ENCODE measurements at regions not wholly inside any gene's neighbourhood (a gene's known extent, or its start where the extent isn't known, plus 50 kb on each side); places are given as distances from the start of the nearest gene placed in this dataset.

DNA sequence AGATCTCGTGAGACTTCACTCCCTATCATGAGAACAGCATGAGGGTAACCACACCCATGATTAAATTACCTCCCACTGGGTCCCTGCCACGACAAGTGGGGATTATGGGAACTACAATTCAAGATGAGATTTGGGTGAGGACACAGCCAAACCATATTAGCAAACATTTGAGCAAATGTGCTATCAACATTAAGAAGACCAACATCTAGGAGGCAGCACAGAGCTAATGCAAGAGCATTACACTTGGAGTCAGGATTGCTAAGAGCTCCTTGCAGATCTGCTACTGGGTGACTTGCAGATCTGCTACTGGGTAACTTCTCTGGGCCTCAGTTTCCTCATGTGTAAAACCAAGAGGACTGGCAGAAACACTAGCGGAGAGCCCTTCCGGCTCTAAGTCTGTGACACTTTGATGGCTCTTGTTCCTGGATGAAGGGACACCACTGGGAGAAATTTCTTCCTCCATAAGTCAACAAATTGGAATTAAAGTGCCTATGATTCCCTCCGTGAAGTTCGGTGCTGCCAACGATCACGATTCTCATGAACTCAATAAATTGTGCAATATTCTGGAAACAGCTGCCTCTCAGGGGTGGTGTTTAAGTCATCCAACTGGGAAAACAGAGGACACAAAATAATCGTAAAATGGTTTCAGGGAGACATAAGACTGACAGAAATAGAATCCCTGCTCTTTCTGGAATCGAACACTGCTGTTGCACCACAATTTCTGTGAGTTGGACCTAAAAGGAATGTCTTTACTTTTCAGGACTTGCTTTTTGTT is 115.8 kb upstream of the ITGB1 start:
- no peaks in the 10 kb centered on the region for H3K36me3 ChIP-seq
- no peak overlapping the region for H3K4me3 ChIP-seq
- DNase-seq (ENCODE audit: low read depth in 1 of 2, low spot score in 1 of 2) = peak in 1 of 2 donors; percentile 56
- H3K27me3 ChIP-seq = no peaks in the 10 kb centered on the region
- no peaks in the 10 kb centered on the region for H3K9me3 ChIP-seq (ENCODE audit: low read depth)
- TF ChIP-seq, protein P1, sequence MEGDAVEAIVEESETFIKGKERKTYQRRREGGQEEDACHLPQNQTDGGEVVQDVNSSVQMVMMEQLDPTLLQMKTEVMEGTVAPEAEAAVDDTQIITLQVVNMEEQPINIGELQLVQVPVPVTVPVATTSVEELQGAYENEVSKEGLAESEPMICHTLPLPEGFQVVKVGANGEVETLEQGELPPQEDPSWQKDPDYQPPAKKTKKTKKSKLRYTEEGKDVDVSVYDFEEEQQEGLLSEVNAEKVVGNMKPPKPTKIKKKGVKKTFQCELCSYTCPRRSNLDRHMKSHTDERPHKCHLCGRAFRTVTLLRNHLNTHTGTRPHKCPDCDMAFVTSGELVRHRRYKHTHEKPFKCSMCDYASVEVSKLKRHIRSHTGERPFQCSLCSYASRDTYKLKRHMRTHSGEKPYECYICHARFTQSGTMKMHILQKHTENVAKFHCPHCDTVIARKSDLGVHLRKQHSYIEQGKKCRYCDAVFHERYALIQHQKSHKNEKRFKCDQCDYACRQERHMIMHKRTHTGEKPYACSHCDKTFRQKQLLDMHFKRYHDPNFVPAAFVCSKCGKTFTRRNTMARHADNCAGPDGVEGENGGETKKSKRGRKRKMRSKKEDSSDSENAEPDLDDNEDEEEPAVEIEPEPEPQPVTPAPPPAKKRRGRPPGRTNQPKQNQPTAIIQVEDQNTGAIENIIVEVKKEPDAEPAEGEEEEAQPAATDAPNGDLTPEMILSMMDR (IDR thresholded peaks at IDR 0.05; ENCODE audit: low read depth, low read length) = no peak
- no peak overlapping the region for H3K27ac ChIP-seq
- H3K4me1 ChIP-seq (ENCODE audit: low read depth) = no peaks in the 10 kb centered on the region

DNA sequence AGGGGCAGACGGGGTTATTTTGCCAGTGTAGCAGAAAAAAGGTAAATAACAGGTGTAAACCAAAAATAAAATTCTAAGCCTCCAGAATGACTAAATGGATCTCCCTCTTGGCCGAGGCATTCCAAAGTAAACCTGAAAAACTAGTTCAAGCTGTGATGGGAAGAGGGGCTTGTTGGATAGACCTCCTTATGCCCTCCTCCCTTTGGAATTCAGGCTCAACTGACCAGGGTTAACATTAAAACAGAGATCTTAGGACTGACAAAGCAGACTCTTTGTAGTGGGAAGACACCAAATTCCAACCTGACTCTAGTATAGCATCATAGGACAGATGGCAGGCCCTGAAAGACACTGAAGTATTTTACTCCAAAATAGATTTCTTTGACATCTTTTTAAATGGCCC is 113.8 kb upstream of the ITGB1 start:
- Histone ChIP-seq H3K27ac (no peak overlapping the region), H3K27me3 (no peaks in the 10 kb centered on the region), H3K4me3 (no peak overlapping the region), H3K9me3 (ENCODE audit: low read depth) (no peaks in the 10 kb centered on the region), H3K4me1 (ENCODE audit: low read depth) (no peaks in the 10 kb centered on the region), H3K36me3 (no peaks in the 10 kb centered on the region)
- TF ChIP-seq, protein P1 (IDR thresholded peaks at IDR 0.05; ENCODE audit: low read depth, low read length) = no peak
- DNase-seq (ENCODE audit: low read depth in 1 of 2, low spot score in 1 of 2) = no peak

DNA sequence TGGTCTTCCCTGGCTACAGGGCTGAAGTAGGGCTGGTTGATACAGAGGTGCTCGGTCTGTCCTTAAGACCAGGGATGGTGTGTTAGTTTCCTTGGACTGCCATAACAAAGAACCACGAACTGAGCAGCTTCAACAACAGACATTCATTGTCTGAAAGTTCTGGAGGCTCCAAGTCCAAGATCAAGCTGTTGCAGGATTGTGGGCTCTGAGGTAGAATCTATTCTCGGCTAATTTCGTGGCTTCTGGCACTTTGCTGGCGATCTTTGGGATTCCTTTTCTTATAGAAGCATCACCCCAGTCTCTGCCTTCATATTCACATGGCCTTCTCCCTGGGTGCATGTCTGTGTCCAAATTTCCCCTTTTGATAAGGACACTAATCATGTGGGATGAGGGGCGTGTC is 112.1 kb upstream of the ITGB1 start:
- TF ChIP-seq, protein P1 (IDR thresholded peaks at IDR 0.05; ENCODE audit: low read depth, low read length) = no peak

DNA sequence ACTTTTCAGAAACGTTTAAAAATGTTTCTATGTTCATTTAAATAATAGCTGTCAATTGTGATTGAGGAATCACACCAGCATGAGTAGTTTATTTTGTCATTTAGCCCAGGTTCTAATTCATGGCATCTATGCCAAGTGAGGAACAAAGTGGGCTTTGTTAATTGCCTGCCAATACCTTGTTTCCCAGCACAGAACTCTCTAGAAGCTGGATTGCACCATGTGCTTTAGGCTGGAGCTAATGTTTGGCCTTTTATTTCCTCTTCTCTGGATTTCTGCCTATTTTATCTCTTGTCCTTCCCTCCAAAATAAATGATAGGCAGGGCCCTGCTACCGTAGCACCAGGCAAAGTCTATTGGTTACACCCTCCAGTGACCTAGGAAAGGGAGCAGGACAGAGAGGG is 109.9 kb upstream of the ITGB1 start:
- no peaks in the 10 kb centered on the region for H3K27me3 ChIP-seq
- H3K4me1 ChIP-seq (ENCODE audit: low read depth) = no peaks in the 10 kb centered on the region
- DNase-seq (ENCODE audit: low read depth in 1 of 2, low spot score in 1 of 2) = peak in 1 of 2 donors; percentile 14
- no peaks in the 10 kb centered on the region for H3K36me3 ChIP-seq
- TF ChIP-seq, protein P1 (IDR thresholded peaks at IDR 0.05; ENCODE audit: low read depth, low read length) = no peak
- H3K9me3 ChIP-seq (ENCODE audit: low read depth) = no peaks in the 10 kb centered on the region
- H3K4me3 ChIP-seq = no peak overlapping the region
- H3K27ac ChIP-seq = no peak overlapping the region

More for the DNA sequence above, 112.1 kb upstream of the ITGB1 start:
- no peaks in the 10 kb centered on the region for H3K36me3 ChIP-seq
- no peaks in the 10 kb centered on the region for H3K9me3 ChIP-seq (ENCODE audit: low read depth)
- no peak for DNase-seq (ENCODE audit: low read depth in 1 of 2, low spot score in 1 of 2)
- no peaks in the 10 kb centered on the region for H3K27me3 ChIP-seq
- H3K27ac ChIP-seq = no peak overlapping the region
- H3K4me1 ChIP-seq (ENCODE audit: low read depth) = no peaks in the 10 kb centered on the region
- no peak overlapping the region for H3K4me3 ChIP-seq

DNA sequence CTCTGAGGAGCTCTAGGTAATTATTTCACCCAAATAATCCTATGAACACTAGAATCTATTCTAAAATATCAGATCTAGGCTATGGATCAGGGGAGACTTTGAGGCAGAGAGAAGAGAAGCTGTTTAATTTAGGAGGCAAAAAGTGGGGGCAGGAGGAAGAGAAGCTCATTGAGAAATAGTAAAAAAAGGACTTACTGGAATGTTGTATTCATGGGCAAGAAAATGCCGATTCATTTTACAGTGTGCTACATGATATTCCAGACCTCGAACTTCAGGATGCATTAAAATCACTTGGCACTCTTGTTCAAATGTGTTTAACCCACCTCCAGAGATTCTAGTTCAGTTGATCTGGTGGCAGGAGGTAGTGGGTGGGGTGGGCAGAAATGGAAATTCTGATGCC is 109.5 kb upstream of the ITGB1 start:
- TF ChIP-seq, protein P1 (IDR thresholded peaks at IDR 0.05; ENCODE audit: low read depth, low read length) = no peak
- peak in 1 of 2 donors; percentile 58 for DNase-seq (ENCODE audit: low read depth in 1 of 2, low spot score in 1 of 2)
- H3K4me3 ChIP-seq = no peak overlapping the region
- no peaks in the 10 kb centered on the region for H3K36me3 ChIP-seq
- H3K9me3 ChIP-seq (ENCODE audit: low read depth) = no peaks in the 10 kb centered on the region
- H3K27me3 ChIP-seq = no peaks in the 10 kb centered on the region
- H3K4me1 ChIP-seq (ENCODE audit: low read depth) = no peaks in the 10 kb centered on the region
- H3K27ac ChIP-seq = no peak overlapping the region

Measured in cardiac muscle cell (in vitro differentiated cells and primary cell).